Dermis blood vessel endothelial cell (primary cell): ENCODE measurements at regions not wholly inside any gene's neighbourhood (a gene's known extent, or its start where the extent isn't known, plus 50 kb on each side); places are given as distances from the start of the nearest gene placed in this dataset.

Source experiments
- DNase-seq: peaks from one replicate; pipeline ENCODE4 v3.0.0; 2010

- DNase-seq = no peak
Observed at GRCh38 chr17:79273660-79274059, 199.0 kb downstream of the ENGASE start.

GRCh38 chr17:79272666-79273219, 198.1 kb downstream of the ENGASE start:
- DNase-seq = no peak

GRCh38 chr17:79272220-79272619, 197.6 kb downstream of the ENGASE start:
- no peak for DNase-seq

GRCh38 chr17:79269620-79270019, 195.0 kb downstream of the ENGASE start:
- no peak for DNase-seq

- DNase-seq = no peak
Observed at GRCh38 chr17:79263191-79263590, 188.6 kb downstream of the ENGASE start.

GRCh38 chr17:79262624-79263023, 188.0 kb downstream of the ENGASE start:
- no peak for DNase-seq

- no peak for DNase-seq
Observed at GRCh38 chr17:79261355-79262072, 186.9 kb downstream of the ENGASE start.

GRCh38 chr17:79258843-79259242, 184.2 kb downstream of the ENGASE start:
- no peak for DNase-seq

- DNase-seq = no peak
Observed at GRCh38 chr17:79258041-79258440, 183.4 kb downstream of the ENGASE start.

- DNase-seq = no peak
Observed at GRCh38 chr17:79255926-79256585, 181.4 kb downstream of the ENGASE start.

GRCh38 chr17:79255456-79255855, 180.8 kb downstream of the ENGASE start:
- DNase-seq = no peak

GRCh38 chr17:79255046-79255445, 180.4 kb downstream of the ENGASE start:
- no peak for DNase-seq

- no peak for DNase-seq
Observed at GRCh38 chr17:79252886-79253285, 178.3 kb downstream of the ENGASE start.

GRCh38 chr17:79251824-79252223, 177.2 kb downstream of the ENGASE start:
- DNase-seq = no peak

- no peak for DNase-seq
Observed at GRCh38 chr17:79249929-79250521, 175.4 kb downstream of the ENGASE start.

GRCh38 chr17:79248843-79249493, 174.3 kb downstream of the ENGASE start:
- DNase-seq = no peak

GRCh38 chr17:79246225-79247190, 171.9 kb downstream of the ENGASE start:
- no peak for DNase-seq

- no peak for DNase-seq
Observed at GRCh38 chr17:79244665-79245064, 170.0 kb downstream of the ENGASE start.

GRCh38 chr17:79243996-79244395, 169.4 kb downstream of the ENGASE start:
- no peak for DNase-seq

GRCh38 chr17:79243603-79243990, 169.0 kb downstream of the ENGASE start:
- no peak for DNase-seq

GRCh38 chr17:79242873-79243602, 168.4 kb downstream of the ENGASE start:
- no peak for DNase-seq
